OCI-LY3 (cell line): ENCODE measurements at regions not wholly inside any gene's neighbourhood (a gene's known extent, or its start where the extent isn't known, plus 50 kb on each side); places are given as distances from the start of the nearest gene placed in this dataset.

Experiments used
- CTCF ChIP-seq: fragments of 200-600, 300-600 bp; sonication (generic); IDR thresholded peaks from 2 replicates; pipeline ENCODE4 v1.5.1; 2014; ENCODE audit warnings: antibody characterized with exemption, low read length, low read depth
- EZH2phosphoT487 ChIP-seq: fragments of 200-600 bp; shearing (Covaris generic); IDR thresholded peaks from 2 replicates; pipeline ENCODE4 v1.6.1; 2018; ENCODE audit warnings: antibody characterized with exemption, mixed run types, low read depth

DNA sequence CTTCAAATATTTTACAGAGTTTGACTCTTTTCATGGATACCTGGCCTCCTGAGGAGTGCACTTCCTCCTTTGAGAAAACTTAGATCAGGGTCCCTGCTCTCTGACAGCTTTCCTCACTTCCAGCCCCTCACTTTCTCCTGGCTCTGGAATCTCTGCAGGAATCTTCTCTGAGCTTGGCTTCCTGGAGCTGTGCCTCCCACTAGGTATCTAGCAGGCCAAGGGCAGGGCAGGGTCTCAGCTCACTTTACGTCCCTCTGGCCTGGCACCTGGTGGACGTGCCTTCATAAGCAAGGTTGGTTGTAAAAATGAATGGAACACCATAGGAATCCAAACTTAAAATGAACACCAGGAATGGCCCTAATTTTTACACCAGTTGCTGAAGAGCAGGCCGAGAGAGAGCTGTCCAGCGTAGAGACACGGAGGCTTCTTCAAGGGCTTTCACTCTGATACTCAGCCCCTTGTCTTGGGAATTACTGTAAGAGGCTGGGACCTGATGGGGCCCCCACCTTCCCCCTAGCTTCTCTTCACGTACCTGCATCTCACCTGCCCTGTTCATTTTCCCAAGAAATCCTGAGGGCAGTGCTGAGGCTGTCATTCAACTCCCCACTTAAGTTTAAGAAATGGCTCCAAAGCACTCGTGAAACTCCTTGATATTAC is 426.9 kb upstream of the ID2 start:
- TF ChIP-seq CTCF (no peak), EZH2phosphoT487 (no peak)
